H9 (cell line): ENCODE measurements at regions not wholly inside any gene's neighbourhood (a gene's known extent, or its start where the extent isn't known, plus 50 kb on each side); places are given as distances from the start of the nearest gene placed in this dataset.

ENCODE experiments used
- DNase-seq: peaks from one replicate; pipeline ENCODE4 v3.0.0-alpha.2; 2017
- H2AFZ ChIP-seq: one replicate; pipeline ENCODE4 v1.6.1; 2013; ENCODE audit warnings: mild to moderate bottlenecking, low read length, control low read depth, moderate library complexity
- H2AK5ac ChIP-seq: 2 replicates; pipeline ENCODE4 v1.6.1; 2013; ENCODE audit warnings: low read length, control low read depth, mixed read lengths; ENCODE audit not compliant: insufficient read length
- H2BK120ac ChIP-seq: one replicate; pipeline ENCODE4 v1.6.1; 2013; ENCODE audit warnings: low read depth, mild to moderate bottlenecking, low read length, control low read depth, inconsistent platforms; ENCODE audit not compliant: poor library complexity, severe bottlenecking
- H2BK12ac ChIP-seq: 2 replicates; pipeline ENCODE4 v1.6.1; 2013; ENCODE audit warnings: low read length, control low read depth, mixed read lengths, low read depth; ENCODE audit not compliant: insufficient read length
- H2BK15ac ChIP-seq: 2 replicates; pipeline ENCODE4 v1.6.1; 2013; ENCODE audit warnings: low read depth, low read length, control low read depth
- H2BK20ac ChIP-seq: one replicate; pipeline ENCODE4 v1.6.1; 2013; ENCODE audit warnings: low read depth, mild to moderate bottlenecking, low read length, control low read depth, inconsistent platforms; ENCODE audit not compliant: poor library complexity, severe bottlenecking
- H2BK5ac ChIP-seq: 2 replicates; pipeline ENCODE4 v1.6.1; 2013; ENCODE audit warnings: low read length, control low read depth, mixed read lengths; ENCODE audit not compliant: insufficient read length
- H3K14ac ChIP-seq: 2 replicates; pipeline ENCODE4 v1.6.1; 2013; ENCODE audit warnings: low read length, control low read depth; ENCODE audit not compliant: insufficient read depth
- H3K18ac ChIP-seq: 2 replicates; pipeline ENCODE4 v1.6.1; 2013; ENCODE audit warnings: low read depth, mild to moderate bottlenecking, mixed read lengths, low read length, control low read depth; ENCODE audit not compliant: insufficient read length
- H3K23ac ChIP-seq: 2 replicates; pipeline ENCODE4 v1.6.1; 2013; ENCODE audit warnings: low read length, control low read depth, mixed read lengths, low read depth; ENCODE audit not compliant: insufficient read length
- H3K23me2 ChIP-seq: 2 replicates; pipeline ENCODE4 v1.6.1; 2013; ENCODE audit warnings: low read depth, mild to moderate bottlenecking, mixed read lengths, low read length, control low read depth; ENCODE audit not compliant: insufficient read length, poor library complexity, severe bottlenecking
- H3K27ac ChIP-seq: 2 replicates; pipeline ENCODE4 v1.5.1; 2013; ENCODE audit warnings: low read length, control low read depth, mixed read lengths, low read depth; ENCODE audit not compliant: insufficient read length
- H3K27me3 ChIP-seq: 2 replicates; pipeline ENCODE4 v1.6.1; 2013; ENCODE audit warnings: low read length, control low read depth, inconsistent platforms; ENCODE audit not compliant: insufficient read depth
- H3K4ac ChIP-seq: 2 replicates; pipeline ENCODE4 v1.6.1; 2013; ENCODE audit warnings: low read depth, mild to moderate bottlenecking, control low read depth, inconsistent platforms, low read length, moderate library complexity
- H3K4me1 ChIP-seq: 2 replicates; pipeline ENCODE4 v1.6.1; 2013; ENCODE audit warnings: low read length, control low read depth, inconsistent platforms; ENCODE audit not compliant: insufficient read depth
- H3K4me2 ChIP-seq: 2 replicates; pipeline ENCODE4 v1.6.1; 2013; ENCODE audit warnings: low read length, control low read depth, mixed read lengths; ENCODE audit not compliant: insufficient read length, insufficient read depth
- H3K56ac ChIP-seq: 2 replicates; pipeline ENCODE4 v1.6.1; 2013; ENCODE audit warnings: low read depth, mild to moderate bottlenecking, mixed read lengths, low read length, control low read depth; ENCODE audit not compliant: insufficient read length
- H3K79me1 ChIP-seq: 2 replicates; pipeline ENCODE4 v1.6.1; 2013; ENCODE audit warnings: low read depth, mild to moderate bottlenecking, moderate library complexity, low read length, control low read depth, inconsistent platforms; ENCODE audit not compliant: insufficient read depth, poor library complexity, severe bottlenecking
- H3K79me2 ChIP-seq: 2 replicates; pipeline ENCODE4 v1.6.1; 2013; ENCODE audit warnings: low read length, control low read depth, inconsistent platforms; ENCODE audit not compliant: insufficient read depth
- H3K9ac ChIP-seq: 2 replicates; pipeline ENCODE4 v1.6.1; 2013; ENCODE audit warnings: low read length, control low read depth, mixed read lengths; ENCODE audit not compliant: insufficient read length; ENCODE audit errors: extremely low read depth
- H3K9me3 ChIP-seq: one replicate; pipeline ENCODE4 v1.6.1; 2013; ENCODE audit warnings: low read depth, low read length, inconsistent platforms; ENCODE audit not compliant: control insufficient read depth
- H3T11ph ChIP-seq: one replicate; pipeline ENCODE4 v1.6.1; 2013; ENCODE audit warnings: mild to moderate bottlenecking, low read length, control low read depth, inconsistent platforms
- H4K20me1 ChIP-seq: one replicate; pipeline ENCODE4 v1.6.1; 2013; ENCODE audit not compliant: control insufficient read depth, insufficient read length, insufficient read depth
- H4K5ac ChIP-seq: 2 replicates; pipeline ENCODE4 v1.6.1; 2013; ENCODE audit warnings: low read depth, mild to moderate bottlenecking, mixed read lengths, low read length, control low read depth; ENCODE audit not compliant: insufficient read length
- H4K8ac ChIP-seq: replicated peaks from 2 replicates; pipeline ENCODE4 v1.6.1; 2013; ENCODE audit warnings: low read length, control low read depth, mixed read lengths, low read depth; ENCODE audit not compliant: insufficient read length
- H4K91ac ChIP-seq: 2 replicates; pipeline ENCODE4 v1.6.1; 2013; ENCODE audit warnings: low read depth, mild to moderate bottlenecking, moderate library complexity, mixed read lengths, low read length, control low read depth; ENCODE audit not compliant: insufficient read length
- H3K27ac Mint-ChIP-seq, 3 experiments: 2 replicates in 2 of 3; 3 replicates in 1 of 3; pipeline ENCODE4 v1.8.0; 2020 to 2021; ENCODE audit warnings: mixed read lengths in 3 of 3, mild to moderate bottlenecking in 1 of 3, moderate library complexity in 1 of 3
- H3K27me3 Mint-ChIP-seq: 2 replicates; pipeline ENCODE4 v1.8.0; 2021; ENCODE audit warnings: low read depth, mild to moderate bottlenecking, moderate library complexity, mixed read lengths
- H3K36me3 Mint-ChIP-seq, 3 experiments: 2 replicates in 2 of 3; 3 replicates in 1 of 3; pipeline ENCODE4 v1.8.0; 2020 to 2021; ENCODE audit warnings: low read depth in 3 of 3, mixed read lengths in 3 of 3; ENCODE audit not compliant: insufficient read depth in 1 of 3
- H3K4me1 Mint-ChIP-seq, 2 experiments: 2 replicates each; pipeline ENCODE4 v1.8.0; 2020; ENCODE audit warnings: mixed read lengths in 2 of 2
- H3K4me3 Mint-ChIP-seq, 2 experiments: 2 replicates in 1 of 2; 3 replicates in 1 of 2; pipeline ENCODE4 v1.8.0; 2020 to 2021; ENCODE audit warnings: mild to moderate bottlenecking in 2 of 2, mixed read lengths in 2 of 2, moderate library complexity in 1 of 2
- H3K9me3 Mint-ChIP-seq, 2 experiments: 2 replicates in 1 of 2; 3 replicates in 1 of 2; pipeline ENCODE4 v1.8.0; 2020; ENCODE audit warnings: mild to moderate bottlenecking in 2 of 2, mixed read lengths in 2 of 2, moderate library complexity in 1 of 2
- CTCF ChIP-seq: fragments of 200-600 bp; sonication (generic); conservative IDR thresholded peaks from 3 replicates; pipeline ENCODE4 v1.8.0; 2021; ENCODE audit warnings: antibody characterized with exemption, mild to moderate bottlenecking
- WGBS: extraction: QIAGEN DNeasy Blood & Tissue Kit; methylation state at CpG from one replicate; pipeline ENCODE4 v1.1.7; 2013; ENCODE audit warnings: missing lambda C conversion rate, low lambda C conversion rate, mixed read lengths; ENCODE audit not compliant: insufficient read length; ENCODE audit errors: extremely low coverage; 5-methylcytosine and 5-hydroxymethylcytosine counted together

GRCh38 chr13:90402613-90403012 lies 944.9 kb upstream of the MIR17HG start:
- Histone ChIP-seq H2BK120ac (no peak overlapping the region), H3K4ac (no peak overlapping the region), H3K27me3 (no peaks in the 10 kb centered on the region), H2BK15ac (no peak overlapping the region), H3K9me3 (no peaks in the 10 kb centered on the region), H3K14ac (no peak overlapping the region), H3K27ac (no peak overlapping the region), H3K23ac (no peak overlapping the region), H3K23me2 (no peaks in the 10 kb centered on the region), H4K91ac (no peak overlapping the region), H3K4me2 (no peak overlapping the region), H2BK12ac (no peak overlapping the region), H3T11ph (no peak overlapping the region), H4K20me1 (no peaks in the 10 kb centered on the region), H4K8ac (no peak overlapping the region), H2AK5ac (no peak overlapping the region), H2BK5ac (no peak overlapping the region), H3K79me2 (no peaks in the 10 kb centered on the region), H4K5ac (no peak overlapping the region), H3K79me1 (no peaks in the 10 kb centered on the region), H2AFZ (no peak overlapping the region), H3K18ac (no peak overlapping the region), H3K56ac (no peak overlapping the region), H3K4me1 (no peaks in the 10 kb centered on the region), H2BK20ac (no peak overlapping the region), H3K9ac (no peak overlapping the region)
- Mint-ChIP-seq H3K36me3 (peaks cover 0 to 19% (median 5%) of the 10 kb centered on the region in 3 experiments; a peak in 5 of 7 replicates), H3K4me1 (peaks cover 3% of the 10 kb centered on the region in 2 experiments), H3K4me3 (no peak overlapping the region), H3K27ac (no peak overlapping the region), H3K9me3 (peaks cover 6 to 13% of the 10 kb centered on the region in 2 experiments; a peak in 4 of 5 replicates), H3K27me3 (no peaks in the 10 kb centered on the region)
- no peak for DNase-seq
- no peak for TF ChIP-seq CTCF
- WGBS: no CpG with 5 or more reads among the region's 1 CpG
